ENCODE measurements at regions not wholly inside any gene's neighbourhood (a gene's known extent, or its start where the extent isn't known, plus 50 kb on each side); places are given as distances from the start of the nearest gene placed in this dataset.

DNA sequence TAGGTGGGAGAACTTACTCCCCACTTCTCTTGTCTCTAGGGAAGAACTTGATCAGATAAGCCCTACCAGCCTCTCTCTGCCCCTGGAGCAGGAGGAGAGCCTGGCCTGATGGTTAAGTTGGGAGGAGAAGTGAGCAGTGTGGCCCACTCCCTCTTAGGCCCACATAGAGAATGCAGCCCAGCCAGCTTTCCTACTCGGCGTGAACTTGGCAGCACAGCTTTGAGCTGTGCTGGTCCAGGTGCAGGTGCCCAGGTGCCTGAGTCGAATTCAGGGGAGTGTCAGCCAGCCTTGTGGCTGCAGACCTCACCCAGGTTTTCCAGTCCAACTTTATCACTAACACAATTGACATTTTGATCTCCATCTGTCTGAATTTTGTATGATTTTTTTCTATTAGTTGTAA, 77.6 kb upstream of the PAQR3 start:
- no peak for DNase-seq

DNA sequence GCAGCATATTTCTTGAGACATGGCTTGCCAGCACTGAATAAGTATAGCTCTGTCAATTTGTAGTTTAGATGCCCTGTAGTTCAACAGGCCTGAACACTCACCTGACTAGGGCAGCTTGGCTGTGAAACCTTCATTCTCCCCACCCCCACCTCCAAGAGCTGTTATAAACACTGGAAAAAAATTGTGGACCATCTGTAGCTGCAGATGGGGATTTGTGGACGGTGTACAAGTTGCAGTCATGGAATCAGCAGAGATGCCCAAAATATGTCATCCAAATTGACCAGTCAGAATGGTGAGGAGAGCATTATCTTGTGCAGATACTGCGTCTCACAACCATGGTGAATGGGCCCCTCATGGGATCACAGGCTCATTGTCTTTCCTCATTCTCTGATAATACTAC, 76.2 kb upstream of the PAQR3 start:
- no peak for DNase-seq

- no peak for DNase-seq
Observed at GRCh38 chr4:79014230-79014629, 75.0 kb upstream of the PAQR3 start.

- DNase-seq: no peak
Observed at GRCh38 chr4:79013756-79014155, 74.5 kb upstream of the PAQR3 start.

DNA sequence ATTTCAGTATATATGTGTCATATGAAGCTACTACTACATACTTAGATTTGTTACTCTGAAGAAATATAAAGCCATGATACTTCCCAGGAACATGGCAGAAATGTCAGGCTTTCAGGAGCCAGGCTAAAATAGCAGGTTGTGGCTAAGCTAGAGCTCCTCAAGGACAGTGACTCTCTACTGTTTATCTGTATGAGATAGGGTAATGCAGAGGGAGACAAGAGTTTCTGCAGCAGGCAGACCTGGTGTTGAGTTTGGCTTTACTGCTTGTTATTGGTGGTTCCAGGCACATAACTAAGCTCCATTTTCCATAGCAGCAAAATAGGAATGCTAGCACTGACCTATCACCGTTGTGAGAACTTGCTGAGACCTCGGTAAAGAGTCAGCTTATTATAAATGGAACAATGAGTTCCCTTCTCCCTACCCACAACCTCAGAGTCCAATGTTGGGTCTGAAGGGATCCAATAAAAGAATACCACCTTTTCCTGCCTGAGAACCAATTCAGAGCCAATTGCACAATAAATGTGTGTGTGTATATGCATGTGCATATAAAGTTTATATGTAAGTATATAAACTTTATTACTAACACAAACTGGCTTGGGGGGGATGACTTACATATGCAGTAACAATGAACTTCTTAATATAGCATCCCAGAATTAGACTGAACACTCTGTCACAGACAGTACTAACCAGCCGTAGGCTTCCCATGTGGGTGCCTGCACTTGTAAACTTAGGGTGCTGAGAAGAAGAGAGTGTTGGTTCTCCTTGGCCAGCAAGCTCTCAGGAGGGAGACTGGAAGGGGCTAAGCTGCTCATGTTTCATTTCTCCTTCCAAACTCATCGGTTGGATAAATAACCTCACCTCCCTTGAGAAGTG, 51.9 kb upstream of the PAQR3 start:
- no peak for DNase-seq

- DNase-seq: no peak
Observed at GRCh38 chr4:78989697-78990270, 50.5 kb upstream of the PAQR3 start.

Data from EL (cell line).